Hypothalamus (tissue), 51 donors: ENCODE measurements at regions not wholly inside any gene's neighbourhood (a gene's known extent, or its start where the extent isn't known, plus 50 kb on each side); places are given as distances from the start of the nearest gene placed in this dataset.

Experiments
- DNase-seq, 51 donors: peaks; one replicate each; lab custom pipeline; 2025; lab: John Stamatoyannopoulos, UW

DNA sequence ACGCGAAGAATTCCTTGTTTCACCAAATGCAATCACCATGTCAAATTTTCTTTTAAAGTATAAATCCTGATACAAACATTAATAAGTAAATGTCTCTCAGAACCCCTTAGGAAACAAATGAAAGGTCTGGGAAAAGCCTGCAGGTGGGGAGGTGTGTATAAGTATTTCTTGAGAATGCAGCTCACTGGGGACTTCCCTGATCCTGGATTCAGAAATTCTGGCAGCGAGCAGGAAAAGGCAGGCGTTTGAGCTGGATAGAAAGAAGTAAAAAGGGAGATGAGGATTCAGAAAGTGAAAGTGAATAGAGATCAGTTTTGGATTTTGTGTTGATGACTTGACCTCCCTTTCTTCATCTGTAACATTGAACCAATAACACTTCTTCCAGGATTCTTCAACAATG, 68.3 kb upstream of the CTSC start:
- no peak for DNase-seq

GRCh38 chr11:88404932-88405710, 67.6 kb upstream of the CTSC start:
- no peak for DNase-seq

DNA sequence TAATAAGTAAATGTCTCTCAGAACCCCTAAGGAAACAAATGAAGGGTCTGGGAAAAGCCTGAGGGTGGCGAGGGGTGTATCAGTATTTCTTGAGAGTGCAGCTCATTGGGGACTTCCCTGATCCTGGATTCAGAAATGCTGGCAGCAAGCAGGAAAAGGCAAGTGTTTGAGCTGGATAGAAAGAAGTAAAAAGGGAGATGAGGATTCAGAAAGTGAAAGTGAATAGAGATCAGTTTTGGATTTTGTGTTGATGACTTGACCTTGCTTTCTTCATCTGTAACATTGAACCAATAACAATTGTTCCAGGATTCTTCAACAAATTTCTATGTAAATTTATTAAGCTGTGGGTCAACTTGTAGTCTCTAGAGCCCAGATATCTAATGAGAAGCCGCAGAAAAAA, 66.9 kb upstream of the CTSC start:
- no peak for DNase-seq

DNA sequence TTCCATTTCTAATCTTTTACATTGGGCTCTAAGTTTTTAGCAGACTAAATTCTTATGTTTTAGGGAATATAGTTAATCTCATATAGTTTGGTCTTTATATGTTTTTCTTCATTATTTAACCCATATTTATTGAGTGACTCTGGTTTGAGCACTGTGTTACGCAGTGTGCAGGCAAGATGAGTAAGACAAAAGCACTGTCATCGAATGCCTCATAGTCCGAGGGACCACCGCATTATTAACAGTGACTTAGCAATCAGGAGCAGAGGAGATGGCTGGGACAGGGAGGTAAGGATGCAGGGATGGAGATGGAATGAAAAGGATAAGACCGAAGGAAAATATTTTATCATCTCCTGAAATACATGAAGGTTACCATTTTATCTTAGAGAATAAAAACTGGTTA, 65.2 kb upstream of the CTSC start:
- DNase-seq, result no peak

- DNase-seq, result no peak
These were observed 64.7 kb upstream of the CTSC start for GRCh38 chr11:88402192-88402715.

GRCh38 chr11:88398791-88399570, 61.4 kb upstream of the CTSC start:
- no peak for DNase-seq

DNA sequence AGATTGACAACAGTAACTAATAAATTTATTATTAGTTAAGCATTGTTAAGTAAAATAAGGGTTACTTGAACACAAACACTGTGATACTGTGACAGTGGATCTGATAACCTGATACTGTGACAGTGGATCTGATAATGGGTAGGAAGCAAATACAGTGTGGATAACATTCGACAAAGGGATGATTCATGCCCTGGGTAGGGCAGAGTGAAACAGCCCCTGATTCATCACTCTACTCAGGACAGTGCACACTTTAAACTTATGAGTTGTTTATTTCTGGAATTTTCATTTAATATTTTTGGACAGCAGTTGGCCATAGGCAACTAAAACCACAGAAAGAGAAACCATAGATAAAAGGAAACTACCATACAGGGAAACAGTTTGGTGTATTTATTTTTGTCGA, 60.8 kb upstream of the CTSC start:
- no peak for DNase-seq

GRCh38 chr11:88390254-88390653, 52.7 kb upstream of the CTSC start:
- no peak for DNase-seq

DNA sequence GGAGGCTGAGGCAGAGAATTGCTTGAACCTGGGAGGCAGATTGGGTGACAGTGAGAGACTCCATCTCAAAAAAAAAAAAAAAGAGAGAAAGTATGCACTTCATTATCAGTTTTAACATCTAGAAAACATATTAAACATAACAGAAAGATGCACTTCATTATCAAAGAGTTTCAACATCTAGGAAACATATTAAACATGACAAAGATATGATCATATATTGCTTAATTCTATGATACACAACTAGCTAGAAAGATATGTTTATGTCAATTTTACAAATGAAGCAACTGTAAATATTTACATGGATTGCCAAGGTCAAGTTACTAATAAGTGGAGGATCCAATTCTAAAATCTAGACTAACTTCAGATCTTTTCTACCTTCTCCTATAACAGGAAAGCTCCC, 50.4 kb upstream of the CTSC start:
- DNase-seq, result no peak
